Cardiac muscle cell (in vitro differentiated cells and primary cell): ENCODE measurements at regions not wholly inside any gene's neighbourhood (a gene's known extent, or its start where the extent isn't known, plus 50 kb on each side); places are given as distances from the start of the nearest gene placed in this dataset.

Experiments used
- DNase-seq, 2 donors: peaks; one replicate each; pipeline versions ENCODE4 v3.0.0 to v3.0.0-alpha.2; 2010 to 2017; ENCODE audit warnings: low read depth in 1 of 2, low spot score in 1 of 2
- H3K27ac ChIP-seq: fragments of 200-600 bp; sonication (generic); 2 replicates; pipeline ENCODE4 v1.5.1; 2016
- H3K27me3 ChIP-seq: fragments of 200-600 bp; sonication (generic); 2 replicates; pipeline ENCODE4 v1.6.0; 2016; ENCODE audit warnings: control low read depth
- H3K36me3 ChIP-seq: fragments of 200-600 bp; sonication (generic); 2 replicates; pipeline ENCODE4 v1.5.1; 2016; ENCODE audit warnings: control low read depth
- H3K4me1 ChIP-seq: fragments of 200-600 bp; sonication (generic); 2 replicates; pipeline ENCODE4 v1.8.1; 2017; ENCODE audit warnings: low read depth, mild to moderate bottlenecking, mixed run types
- H3K4me3 ChIP-seq: fragments of 200-600 bp; sonication (generic); 2 replicates; pipeline ENCODE4 v1.5.1; 2016; ENCODE audit warnings: mild to moderate bottlenecking
- H3K9me3 ChIP-seq: fragments of 200-600 bp; sonication (generic); 2 replicates; pipeline ENCODE4 v1.5.1; 2017; ENCODE audit warnings: low read depth, mild to moderate bottlenecking, control low read depth
- CTCF ChIP-seq: IDR thresholded peaks from 2 replicates; pipeline ENCODE4 v1.5.1; 2012; ENCODE audit warnings: low read depth, mild to moderate bottlenecking, low read length

- no peaks in the 10 kb centered on the region for H3K36me3 ChIP-seq
- H3K4me3 ChIP-seq: no peak overlapping the region
- no peak for TF ChIP-seq CTCF
- DNase-seq: no peak
- peaks cover 3% of the 10 kb centered on the region for H3K27me3 ChIP-seq
- no peaks in the 10 kb centered on the region for H3K9me3 ChIP-seq
- no peaks in the 10 kb centered on the region for H3K4me1 ChIP-seq
- H3K27ac ChIP-seq: no peak overlapping the region
Observed at GRCh38 chr6:105783333-105783935, 302.7 kb upstream of the PRDM1 start.

GRCh38 chr6:105781915-105782314 is 304.2 kb upstream of the PRDM1 start:
- H3K4me3 ChIP-seq: no peak overlapping the region
- no peaks in the 10 kb centered on the region for H3K36me3 ChIP-seq
- no peak for DNase-seq
- H3K27me3 ChIP-seq: no peaks in the 10 kb centered on the region
- no peak overlapping the region for H3K27ac ChIP-seq
- no peaks in the 10 kb centered on the region for H3K9me3 ChIP-seq
- TF ChIP-seq CTCF: no peak
- no peaks in the 10 kb centered on the region for H3K4me1 ChIP-seq

GRCh38 chr6:105781248-105781647 is 304.9 kb upstream of the PRDM1 start:
- DNase-seq: no peak
- H3K27ac ChIP-seq: no peak overlapping the region
- no peaks in the 10 kb centered on the region for H3K36me3 ChIP-seq
- no peaks in the 10 kb centered on the region for H3K9me3 ChIP-seq
- no peaks in the 10 kb centered on the region for H3K4me1 ChIP-seq
- no peaks in the 10 kb centered on the region for H3K27me3 ChIP-seq
- no peak overlapping the region for H3K4me3 ChIP-seq
- no peak for TF ChIP-seq CTCF

GRCh38 chr6:105780146-105780860 is 305.8 kb upstream of the PRDM1 start:
- Histone ChIP-seq H3K36me3 (no peaks in the 10 kb centered on the region), H3K4me3 (no peak overlapping the region), H3K27me3 (no peaks in the 10 kb centered on the region), H3K4me1 (no peaks in the 10 kb centered on the region), H3K9me3 (no peaks in the 10 kb centered on the region), H3K27ac (no peak overlapping the region)
- TF ChIP-seq CTCF: no peak
- no peak for DNase-seq

GRCh38 chr6:105779110-105779509 is 307.0 kb upstream of the PRDM1 start:
- H3K9me3 ChIP-seq: no peaks in the 10 kb centered on the region
- TF ChIP-seq CTCF: no peak
- no peak overlapping the region for H3K27ac ChIP-seq
- no peak overlapping the region for H3K4me3 ChIP-seq
- no peaks in the 10 kb centered on the region for H3K27me3 ChIP-seq
- no peaks in the 10 kb centered on the region for H3K36me3 ChIP-seq
- DNase-seq: no peak
- no peaks in the 10 kb centered on the region for H3K4me1 ChIP-seq
